GM12892 (cell line): ENCODE measurements at regions not wholly inside any gene's neighbourhood (a gene's known extent, or its start where the extent isn't known, plus 50 kb on each side); places are given as distances from the start of the nearest gene placed in this dataset.

Source experiments
- POLR2A ChIP-seq: IDR thresholded peaks from 2 replicates; pipeline ENCODE4 v1.6.1; 2011; ENCODE audit warnings: low read depth, low read length, control low read depth
- POLR2AphosphoS5 ChIP-seq: IDR thresholded peaks from 2 replicates; pipeline ENCODE4 v1.6.1; 2011; ENCODE audit warnings: low read depth, low read length, control low read depth

DNA sequence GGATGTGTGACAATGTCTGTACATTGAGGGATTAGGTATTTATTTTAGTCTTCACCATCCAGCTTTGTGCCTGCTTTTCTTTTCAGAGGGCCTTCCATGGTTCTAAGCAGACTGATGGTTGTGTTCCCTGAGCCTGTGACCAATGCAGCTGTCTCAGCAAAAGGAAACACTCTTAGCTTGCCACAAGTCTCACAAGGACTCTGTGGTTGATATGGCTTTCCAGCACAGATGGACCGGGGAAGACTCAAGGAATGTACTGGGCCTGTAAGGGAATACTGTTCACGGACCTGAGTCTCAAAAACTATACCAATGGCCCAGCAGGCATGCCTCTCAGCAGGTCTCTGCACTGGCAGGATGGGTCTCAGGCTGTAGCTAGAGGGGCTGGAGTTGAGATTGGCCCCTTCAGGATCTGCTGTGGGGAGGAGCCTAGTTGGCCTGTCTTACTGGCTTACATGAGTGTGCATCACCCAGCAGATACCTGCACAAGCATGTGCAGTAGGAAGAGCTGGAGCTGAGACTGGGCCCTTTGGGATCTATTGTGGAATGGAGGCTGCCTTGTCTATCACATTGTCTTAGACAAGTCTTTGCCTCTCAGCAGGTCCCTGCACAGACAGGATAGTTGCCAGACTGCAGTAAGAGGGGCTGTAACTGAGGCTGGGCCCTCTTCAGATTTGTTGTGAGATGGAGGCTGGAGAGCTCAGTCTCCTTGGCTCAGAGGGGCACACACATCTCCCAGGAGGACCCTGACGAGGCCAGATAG is 52.0 kb upstream of the PDC start:
- TF ChIP-seq POLR2A (no peak), POLR2AphosphoS5 (no peak)
